SK-N-SH treated with all-trans-retinoic acid at 6 μM for 48 hours (cell line): ENCODE measurements at regions not wholly inside any gene's neighbourhood (a gene's known extent, or its start where the extent isn't known, plus 50 kb on each side); places are given as distances from the start of the nearest gene placed in this dataset.
"Not testable (repeated sequence)": the region's sequence is repeated elsewhere in the genome, so short reads cannot be mapped to it uniquely, and the experiment has no call there.

Experiments used
- ATAC-seq: fragments of 200-7000 bp; cut with Tn5 transposase; 3 replicates; pipeline ENCODE4 v1.9.1; 2020; ENCODE audit warnings: mild to moderate bottlenecking, moderate library complexity
- ARNTL ChIP-seq: fragments of 450-650 bp; formaldehyde crosslinking; IDR thresholded peaks from 2 replicates; pipeline ENCODE4 v1.5.0; 2020; ENCODE audit warnings: low read depth, mild to moderate bottlenecking, moderate library complexity, borderline replicate concordance
- BACH2 ChIP-seq: fragments of 250-450 bp; sonication (Bioruptor Pico); IDR thresholded peaks from 2 replicates; pipeline ENCODE4 v1.9.0; 2021; ENCODE audit warnings: mild to moderate bottlenecking, borderline replicate concordance
- CREB5 ChIP-seq: fragments of 250-450 bp; sonication (Bioruptor Pico); IDR thresholded peaks from 2 replicates; pipeline ENCODE4 v1.5.1; 2020; ENCODE audit warnings: low read depth, mild to moderate bottlenecking, moderate library complexity
- CSDC2 ChIP-seq: fragments of 250-450 bp; sonication (Bioruptor Pico); IDR thresholded peaks from 2 replicates; pipeline ENCODE4 v1.5.0; 2020; ENCODE audit warnings: mild to moderate bottlenecking, moderate library complexity
- CSRNP3 ChIP-seq: fragments of 250-450 bp; sonication (Bioruptor Pico); IDR thresholded peaks from 2 replicates; pipeline ENCODE4 v1.5.1; 2021; ENCODE audit warnings: mild to moderate bottlenecking, moderate library complexity
- ESRRG ChIP-seq: fragments of 250-450 bp; sonication (Bioruptor Pico); IDR thresholded peaks from 2 replicates; pipeline ENCODE4 v1.6.1; 2021; ENCODE audit warnings: mild to moderate bottlenecking
- GLIS3 ChIP-seq: fragments of 250-450 bp; sonication (Bioruptor Pico); IDR thresholded peaks from 2 replicates; pipeline ENCODE4 v1.5.0; 2020; ENCODE audit warnings: mild to moderate bottlenecking, moderate library complexity
- ISL1 ChIP-seq: fragments of 250-450 bp; sonication (Bioruptor Pico); IDR thresholded peaks from 2 replicates; pipeline ENCODE4 v2.1.2; 2022; ENCODE audit warnings: mild to moderate bottlenecking, moderate library complexity
- OSR1 ChIP-seq: fragments of 250-450 bp; sonication (Bioruptor Pico); IDR thresholded peaks from 2 replicates; pipeline ENCODE4 v1.8.0; 2022; ENCODE audit warnings: moderate library complexity, mild to moderate bottlenecking, inconsistent platforms
- PATZ1 ChIP-seq: fragments of 250-450 bp; sonication (Bioruptor Pico); IDR thresholded peaks from 2 replicates; pipeline ENCODE4 v1.8.0; 2020; ENCODE audit warnings: mild to moderate bottlenecking, moderate library complexity, borderline replicate concordance
- POU6F1 ChIP-seq: fragments of 250-450 bp; sonication (Bioruptor Pico); IDR thresholded peaks from 2 replicates; pipeline ENCODE4 v1.8.0; 2021; ENCODE audit warnings: low read depth, mild to moderate bottlenecking, moderate library complexity, borderline replicate concordance
- PPARA ChIP-seq: fragments of 250-450 bp; sonication (Bioruptor Pico); IDR thresholded peaks from 2 replicates; pipeline ENCODE4 v1.5.0; 2020; ENCODE audit warnings: mild to moderate bottlenecking, borderline replicate concordance
- RARB ChIP-seq: fragments of 250-450 bp; sonication (Bioruptor Pico); IDR thresholded peaks from 2 replicates; pipeline ENCODE4 v1.8.0; 2021; ENCODE audit warnings: mild to moderate bottlenecking, moderate library complexity
- SNAI2 ChIP-seq: fragments of 250-450 bp; sonication (Bioruptor Pico); IDR thresholded peaks from 2 replicates; pipeline ENCODE4 v1.5.0; 2020; ENCODE audit warnings: mild to moderate bottlenecking, moderate library complexity
- TCF4 ChIP-seq: fragments of 250-450 bp; sonication (Bioruptor Pico); IDR thresholded peaks from 2 replicates; pipeline ENCODE4 v1.8.0; 2021; ENCODE audit warnings: mild to moderate bottlenecking, moderate library complexity, borderline replicate concordance
- TOX ChIP-seq: fragments of 250-450 bp; sonication (Bioruptor Pico); IDR thresholded peaks from 2 replicates; pipeline ENCODE4 v1.8.0; 2021; ENCODE audit warnings: mild to moderate bottlenecking, moderate library complexity, borderline replicate concordance
- ZC3H10 ChIP-seq: fragments of 250-450 bp; sonication (Bioruptor Pico); IDR thresholded peaks from 2 replicates; pipeline ENCODE4 v1.5.1; 2021; ENCODE audit warnings: mild to moderate bottlenecking, moderate library complexity
- ZFP3 ChIP-seq: fragments of 250-450 bp; sonication (Bioruptor Pico); IDR thresholded peaks from 2 replicates; pipeline ENCODE4 v1.5.0; 2020; ENCODE audit warnings: mild to moderate bottlenecking, moderate library complexity
- ZFP30 ChIP-seq: fragments of 450-650 bp; formaldehyde crosslinking; IDR thresholded peaks from 2 replicates; pipeline ENCODE4 v1.5.0; 2022; ENCODE audit warnings: mild to moderate bottlenecking, moderate library complexity
- ZNF565 ChIP-seq: fragments of 450-650 bp; formaldehyde crosslinking; conservative IDR thresholded peaks from 2 replicates; pipeline ENCODE4 v1.5.0; 2020; ENCODE audit warnings: low read depth, mild to moderate bottlenecking, moderate library complexity
- ZNF70 ChIP-seq: fragments of 450-650 bp; formaldehyde crosslinking; IDR thresholded peaks from 2 replicates; pipeline ENCODE4 v1.5.0; 2020; ENCODE audit warnings: mild to moderate bottlenecking, moderate library complexity
- ZNF8 ChIP-seq: fragments of 450-650 bp; formaldehyde crosslinking; IDR thresholded peaks from 2 replicates; pipeline ENCODE4 v1.5.0; 2020; ENCODE audit warnings: mild to moderate bottlenecking, moderate library complexity

- no peak for TF ChIP-seq OSR1 (CRISPR knock-in tag)
- TF ChIP-seq RARB (CRISPR knock-in tag): no peak
- TF ChIP-seq TCF4 (CRISPR knock-in tag): no peak
- no peak for TF ChIP-seq ZFP3
- TF ChIP-seq TOX (CRISPR knock-in tag): no peak
- TF ChIP-seq ZNF8 (CRISPR knock-in tag): no peak
- TF ChIP-seq GLIS3 (CRISPR knock-in tag): no peak
Measured at GRCh38 chr2:62320657-62321357, 124.9 kb downstream of the B3GNT2 start (continued).

GRCh38 chr2:62320137-62320536 is 124.2 kb downstream of the B3GNT2 start:
- not testable (repeated sequence) for ATAC-seq

- TF ChIP-seq TOX (CRISPR knock-in tag): no peak
- no peak for TF ChIP-seq ZC3H10 (CRISPR knock-in tag)
- TF ChIP-seq ZFP30 (CRISPR knock-in tag): no peak
- TF ChIP-seq GLIS3 (CRISPR knock-in tag): no peak
- TF ChIP-seq CSRNP3 (CRISPR knock-in tag): no peak
- TF ChIP-seq POU6F1 (CRISPR knock-in tag): no peak
- no peak for TF ChIP-seq ZNF70 (CRISPR knock-in tag)
- TF ChIP-seq SNAI2: no peak
- TF ChIP-seq BACH2: no peak
- no peak for TF ChIP-seq TCF4 (CRISPR knock-in tag)
- no peak for TF ChIP-seq ISL1
- TF ChIP-seq RARB (CRISPR knock-in tag): no peak
- no peak for TF ChIP-seq ZNF565 (CRISPR knock-in tag)
- no peak for TF ChIP-seq PPARA
- ATAC-seq: no peak
Measured at GRCh38 chr2:62319070-62319469, 123.2 kb downstream of the B3GNT2 start.

DNA sequence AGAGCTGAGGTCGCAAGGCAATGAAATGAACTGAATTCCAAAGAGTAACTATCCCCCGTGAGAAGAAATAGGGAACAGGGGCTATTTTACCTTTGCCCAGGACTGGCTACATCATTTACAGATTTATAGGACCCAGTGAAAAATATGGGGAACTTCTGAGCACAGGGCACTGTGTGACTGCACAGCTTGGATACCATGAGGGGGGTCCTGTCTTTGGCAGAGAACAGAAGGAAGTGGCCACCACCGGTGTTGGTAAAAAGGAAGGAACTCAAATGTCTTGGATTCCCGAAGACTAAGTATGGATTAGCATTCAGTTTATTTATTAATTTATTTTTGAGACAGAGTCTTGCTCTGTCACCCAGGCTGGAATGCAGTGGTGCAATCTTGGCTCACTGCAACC is 119.6 kb downstream of the B3GNT2 start:
- TF ChIP-seq ZC3H10 (CRISPR knock-in tag) (no peak), CSRNP3 (CRISPR knock-in tag) (no peak), PPARA (no peak), ZNF8 (CRISPR knock-in tag) (no peak), CREB5 (no peak), BACH2 (no peak), ZNF565 (CRISPR knock-in tag) (no peak), ZFP30 (CRISPR knock-in tag) (no peak), TOX (CRISPR knock-in tag) (no peak), OSR1 (CRISPR knock-in tag) (no peak), SNAI2 (no peak), ESRRG (CRISPR knock-in tag) (no peak), TCF4 (CRISPR knock-in tag) (no peak), ZNF70 (CRISPR knock-in tag) (no peak)

DNA sequence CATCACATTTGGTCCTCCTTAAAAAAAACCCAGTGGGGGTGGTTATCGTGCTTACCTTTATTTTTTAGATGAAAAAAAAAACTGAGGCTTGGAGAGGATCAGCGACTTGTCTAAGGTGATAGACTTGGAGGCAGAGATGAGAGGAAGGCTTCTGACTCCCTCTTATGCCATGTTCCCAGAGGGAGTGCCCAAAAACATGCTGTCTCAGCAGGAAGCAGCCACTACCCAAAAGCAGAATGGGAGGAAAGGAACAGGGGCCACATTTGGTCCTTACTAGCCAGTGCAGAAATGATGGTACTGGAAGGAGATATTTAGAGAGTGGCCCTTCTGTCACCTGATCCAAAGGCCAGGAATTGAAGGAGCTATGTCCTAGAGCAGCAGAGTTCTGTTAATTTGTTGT is 118.4 kb downstream of the B3GNT2 start:
- TF ChIP-seq ARNTL (CRISPR knock-in tag) (no peak), OSR1 (CRISPR knock-in tag) (no peak), BACH2 (no peak), RARB (CRISPR knock-in tag) (no peak), ZFP30 (CRISPR knock-in tag) (no peak), ZFP3 (no peak), GLIS3 (CRISPR knock-in tag) (no peak), PATZ1 (CRISPR knock-in tag) (no peak), CSDC2 (no peak), ZNF8 (CRISPR knock-in tag) (no peak)
- no peak for ATAC-seq

More for the DNA sequence above, 119.6 kb downstream of the B3GNT2 start:
- ATAC-seq: no peak
